ENCODE measurements at regions not wholly inside any gene's neighbourhood (a gene's known extent, or its start where the extent isn't known, plus 50 kb on each side); places are given as distances from the start of the nearest gene placed in this dataset.
"Not testable (repeated sequence)": the region's sequence is repeated elsewhere in the genome, so short reads cannot be mapped to it uniquely, and the experiment has no call there.

DNA sequence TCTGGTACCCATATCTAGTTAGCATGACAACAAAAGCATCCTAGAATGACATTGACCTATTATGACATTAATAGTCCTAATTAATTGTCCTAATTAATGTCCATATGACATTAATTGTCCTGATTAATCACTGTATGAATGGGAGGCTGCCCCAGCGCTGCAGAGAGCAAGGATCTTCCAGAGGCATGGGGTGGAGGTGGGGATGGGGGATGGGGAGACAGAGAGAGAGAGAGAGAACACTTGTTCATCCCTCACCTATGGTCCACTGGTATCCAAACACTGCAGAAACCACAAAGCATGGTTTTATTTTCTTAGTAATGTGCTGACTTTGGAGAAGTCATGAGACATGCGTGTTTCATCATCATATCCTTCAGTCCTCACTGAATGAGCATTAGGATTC is 235.1 kb downstream of the FNDC1 start:
- no peak for DNase-seq (ENCODE audit: low read depth, low spot score)
- Histone ChIP-seq H3K9me3 (ENCODE audit: insufficient read depth, low read length) (peaks cover 4% of the 10 kb centered on the region; the same call in 1 of the 2 replicates), H3K4me3 (ENCODE audit: insufficient read length, low read depth) (no peak overlapping the region), H3K36me3 (ENCODE audit: insufficient read depth, insufficient read length, low read length) (no peaks in the 10 kb centered on the region), H3K4me1 (ENCODE audit: insufficient read depth, insufficient read length) (no peaks in the 10 kb centered on the region), H3K9ac (ENCODE audit: insufficient read length, low read depth) (no peak overlapping the region), H3K27me3 (ENCODE audit: insufficient read depth, insufficient read length) (no peaks in the 10 kb centered on the region)
- TF ChIP-seq SUZ12 (IDR thresholded peaks at IDR 0.05; ENCODE audit: extremely low read depth, insufficient read depth, insufficient read length) (no peak), ZNF274 (IDR thresholded peaks at IDR 0.05; ENCODE audit: low read depth, low read length) (no peak), YY1 (IDR thresholded peaks at IDR 0.05; ENCODE audit: insufficient read depth, insufficient read length) (no peak)

DNA sequence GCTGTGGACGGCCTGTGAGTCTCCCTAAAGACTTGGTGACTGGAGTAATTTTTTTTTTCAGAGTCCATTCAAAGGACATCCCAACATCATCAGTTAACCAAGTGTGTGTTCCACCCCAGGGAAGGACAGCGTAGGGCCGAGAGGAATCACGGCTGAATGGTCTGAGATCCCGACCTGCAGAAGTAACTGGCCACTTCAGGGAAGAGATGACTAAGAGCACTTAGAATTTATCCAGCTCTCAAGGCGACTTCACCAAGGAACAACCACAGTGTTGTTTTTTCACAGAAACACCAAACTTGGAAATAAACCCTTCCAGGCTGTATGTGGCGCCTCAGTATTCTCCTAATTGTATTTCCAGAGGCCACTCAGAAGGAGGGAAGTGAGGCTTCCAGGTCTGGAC is 231.6 kb downstream of the FNDC1 start:
- H3K27me3 ChIP-seq (ENCODE audit: insufficient read depth, insufficient read length), result no peaks in the 10 kb centered on the region
- DNase-seq (ENCODE audit: low read depth, low spot score), result no peak
- no peak overlapping the region for H3K4me3 ChIP-seq (ENCODE audit: insufficient read length, low read depth)
- TF ChIP-seq YY1 (IDR thresholded peaks at IDR 0.05; ENCODE audit: insufficient read depth, insufficient read length), result no peak
- no peak for TF ChIP-seq SUZ12 (IDR thresholded peaks at IDR 0.05; ENCODE audit: extremely low read depth, insufficient read depth, insufficient read length)
- TF ChIP-seq ZNF274 (IDR thresholded peaks at IDR 0.05; ENCODE audit: low read depth, low read length), result no peak
- H3K9ac ChIP-seq (ENCODE audit: insufficient read length, low read depth), result no peak overlapping the region
- no peaks in the 10 kb centered on the region for H3K36me3 ChIP-seq (ENCODE audit: insufficient read depth, insufficient read length, low read length)
- H3K9me3 ChIP-seq (ENCODE audit: insufficient read depth, low read length), result no peaks in the 10 kb centered on the region; the same call in 1 of the 2 replicates
- H3K4me1 ChIP-seq (ENCODE audit: insufficient read depth, insufficient read length), result no peaks in the 10 kb centered on the region

DNA sequence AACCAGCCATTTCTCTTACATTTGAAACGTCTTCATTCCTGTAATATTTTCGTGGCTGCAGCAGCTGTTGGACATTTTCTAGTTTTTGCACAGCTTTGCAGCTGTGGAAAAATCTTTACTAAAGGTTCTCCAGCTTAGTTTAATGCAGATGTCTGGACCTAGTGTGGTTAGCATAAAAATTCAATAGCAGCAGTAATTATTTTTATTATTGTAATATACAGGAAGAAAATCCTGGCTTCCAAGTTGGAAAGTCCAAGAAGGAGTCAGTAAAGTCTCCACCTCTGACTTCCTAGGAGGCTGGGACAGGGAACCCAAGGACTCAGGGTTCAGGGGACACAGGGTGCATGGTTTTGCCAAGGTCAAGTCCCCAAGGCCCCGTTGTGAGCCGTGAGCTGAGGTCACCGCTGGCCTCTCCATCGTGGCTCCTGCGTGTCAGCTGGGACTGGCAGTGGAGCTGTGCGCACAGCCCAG is 230.6 kb downstream of the FNDC1 start:
- Histone ChIP-seq H3K27me3 (ENCODE audit: insufficient read depth, insufficient read length) (no peaks in the 10 kb centered on the region), H3K9me3 (ENCODE audit: insufficient read depth, low read length) (no peaks in the 10 kb centered on the region; the same call in 1 of the 2 replicates), H3K4me3 (ENCODE audit: insufficient read length, low read depth) (no peak overlapping the region), H3K4me1 (ENCODE audit: insufficient read depth, insufficient read length) (no peaks in the 10 kb centered on the region), H3K36me3 (ENCODE audit: insufficient read depth, insufficient read length, low read length) (no peaks in the 10 kb centered on the region), H3K9ac (ENCODE audit: insufficient read length, low read depth) (no peak overlapping the region)
- no peak for TF ChIP-seq ZNF274 (IDR thresholded peaks at IDR 0.05; ENCODE audit: low read depth, low read length)
- DNase-seq (ENCODE audit: low read depth, low spot score), result no peak

DNA sequence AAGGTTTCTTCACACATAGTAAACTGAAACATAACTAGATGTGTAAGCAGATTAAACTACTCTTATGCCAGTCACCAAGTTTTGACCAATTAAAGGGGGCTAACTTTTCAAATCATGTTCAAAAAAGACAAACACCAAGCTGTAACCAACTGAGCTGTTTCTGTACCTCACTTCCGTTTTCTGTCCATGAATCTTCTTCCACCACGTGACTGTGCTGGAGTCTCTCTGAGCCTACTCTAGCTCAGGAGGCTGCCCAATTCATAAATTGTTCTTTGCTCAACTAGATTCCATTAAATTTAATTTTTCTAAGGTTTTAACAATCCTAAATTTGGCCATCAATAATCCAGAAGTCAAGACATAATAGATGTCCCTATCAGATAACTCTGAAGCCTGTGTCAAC is 229.4 kb downstream of the FNDC1 start:
- no peak overlapping the region for H3K4me3 ChIP-seq (ENCODE audit: insufficient read length, low read depth)
- H3K9me3 ChIP-seq (ENCODE audit: insufficient read depth, low read length), result no peaks in the 10 kb centered on the region; the same call in 1 of the 2 replicates
- H3K9ac ChIP-seq (ENCODE audit: insufficient read length, low read depth), result no peak overlapping the region
- H3K36me3 ChIP-seq (ENCODE audit: insufficient read depth, insufficient read length, low read length), result no peaks in the 10 kb centered on the region
- DNase-seq (ENCODE audit: low read depth, low spot score), result no peak
- no peaks in the 10 kb centered on the region for H3K4me1 ChIP-seq (ENCODE audit: insufficient read depth, insufficient read length)
- no peaks in the 10 kb centered on the region for H3K27me3 ChIP-seq (ENCODE audit: insufficient read depth, insufficient read length)
- TF ChIP-seq YY1 (IDR thresholded peaks at IDR 0.05; ENCODE audit: insufficient read depth, insufficient read length) (no peak), SUZ12 (IDR thresholded peaks at IDR 0.05; ENCODE audit: extremely low read depth, insufficient read depth, insufficient read length) (no peak), ZNF274 (IDR thresholded peaks at IDR 0.05; ENCODE audit: low read depth, low read length) (no peak)

DNA sequence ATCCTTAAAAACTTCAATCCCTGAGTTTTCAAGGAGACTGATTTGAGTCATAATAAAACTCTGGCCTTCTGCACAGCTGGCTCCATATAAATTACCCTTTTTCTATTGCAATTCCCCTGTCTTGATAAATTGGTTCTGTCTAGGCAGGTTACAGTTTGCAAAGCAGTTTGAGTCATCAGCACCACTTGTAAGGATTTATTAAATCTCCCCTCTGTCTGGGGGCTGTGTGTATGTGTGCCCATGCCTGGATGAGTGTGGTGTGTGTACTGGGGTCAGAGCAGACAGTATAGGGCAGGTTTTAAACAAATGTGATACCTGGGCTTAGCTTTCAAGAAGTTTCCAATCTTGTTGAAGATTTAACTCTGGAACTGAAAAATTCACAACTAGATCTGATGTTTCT is 228.6 kb downstream of the FNDC1 start:
- H3K4me1 ChIP-seq (ENCODE audit: insufficient read depth, insufficient read length), result no peaks in the 10 kb centered on the region
- no peak for DNase-seq (ENCODE audit: low read depth, low spot score)
- H3K36me3 ChIP-seq (ENCODE audit: insufficient read depth, insufficient read length, low read length), result no peaks in the 10 kb centered on the region
- no peaks in the 10 kb centered on the region for H3K27me3 ChIP-seq (ENCODE audit: insufficient read depth, insufficient read length)
- H3K4me3 ChIP-seq (ENCODE audit: insufficient read length, low read depth), result no peak overlapping the region
- no peak overlapping the region for H3K9ac ChIP-seq (ENCODE audit: insufficient read length, low read depth)
- TF ChIP-seq YY1 (IDR thresholded peaks at IDR 0.05; ENCODE audit: insufficient read depth, insufficient read length) (no peak), ZNF274 (IDR thresholded peaks at IDR 0.05; ENCODE audit: low read depth, low read length) (no peak), SUZ12 (IDR thresholded peaks at IDR 0.05; ENCODE audit: extremely low read depth, insufficient read depth, insufficient read length) (no peak)
- peaks cover 6% of the 10 kb centered on the region; the same call in 1 of the 2 replicates for H3K9me3 ChIP-seq (ENCODE audit: insufficient read depth, low read length)

DNA sequence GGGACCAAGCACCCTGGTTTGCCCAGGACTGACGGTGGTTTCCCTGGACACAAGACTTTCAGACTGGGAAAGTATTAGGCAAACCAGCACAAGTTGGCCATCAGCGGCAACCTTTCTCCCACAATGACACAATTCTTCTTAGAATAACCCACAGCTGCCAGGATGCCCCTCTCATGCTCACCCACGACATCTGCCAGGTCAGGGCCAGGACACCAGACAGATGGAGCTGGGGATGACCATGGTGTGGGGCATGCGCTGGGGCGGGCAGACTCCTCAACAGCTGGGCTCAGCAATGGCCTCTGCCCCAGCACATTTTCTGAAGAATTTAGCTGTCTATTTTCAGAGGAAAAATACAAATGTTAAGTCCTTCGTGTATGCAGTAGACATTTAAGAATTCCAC is 226.4 kb downstream of the FNDC1 start:
- H3K4me1 ChIP-seq (ENCODE audit: insufficient read depth, insufficient read length), result no peaks in the 10 kb centered on the region
- DNase-seq (ENCODE audit: low read depth, low spot score), result no peak
- H3K36me3 ChIP-seq (ENCODE audit: insufficient read depth, insufficient read length, low read length), result no peaks in the 10 kb centered on the region
- no peak overlapping the region for H3K9ac ChIP-seq (ENCODE audit: insufficient read length, low read depth)
- no peak overlapping the region for H3K4me3 ChIP-seq (ENCODE audit: insufficient read length, low read depth)
- no peaks in the 10 kb centered on the region for H3K27me3 ChIP-seq (ENCODE audit: insufficient read depth, insufficient read length)
- peaks cover 8% of the 10 kb centered on the region; the same call in 1 of the 2 replicates for H3K9me3 ChIP-seq (ENCODE audit: insufficient read depth, low read length)
- TF ChIP-seq SUZ12 (IDR thresholded peaks at IDR 0.05; ENCODE audit: extremely low read depth, insufficient read depth, insufficient read length), result no peak
- TF ChIP-seq ZNF274 (IDR thresholded peaks at IDR 0.05; ENCODE audit: low read depth, low read length), result no peak
- no peak for TF ChIP-seq YY1 (IDR thresholded peaks at IDR 0.05; ENCODE audit: insufficient read depth, insufficient read length)

DNA sequence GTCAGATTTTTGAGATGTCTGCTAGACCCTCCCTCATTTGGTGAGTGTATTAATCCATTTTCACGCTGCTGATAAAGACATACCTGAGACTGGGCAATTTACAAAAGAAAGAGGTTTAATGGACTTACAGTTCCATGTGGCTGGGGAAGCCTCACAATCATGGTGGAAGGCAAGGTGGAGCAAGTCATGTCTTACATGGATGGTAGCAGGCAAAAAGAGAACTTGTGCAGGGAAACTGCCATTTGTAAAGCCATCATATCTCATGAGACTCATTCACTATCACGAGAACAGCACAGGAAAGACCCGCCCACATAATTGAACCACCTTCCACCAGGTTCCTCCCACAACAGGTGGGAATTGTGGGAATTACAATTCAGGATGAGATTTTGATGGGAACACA is 223.5 kb downstream of the FNDC1 start:
- H3K9me3 ChIP-seq (ENCODE audit: insufficient read depth, low read length); H3K4me1 ChIP-seq (ENCODE audit: insufficient read depth, insufficient read length); H3K9ac ChIP-seq (ENCODE audit: insufficient read length, low read depth); H3K27me3 ChIP-seq (ENCODE audit: insufficient read depth, insufficient read length); H3K4me3 ChIP-seq (ENCODE audit: insufficient read length, low read depth); DNase-seq (ENCODE audit: low read depth, low spot score); H3K36me3 ChIP-seq (ENCODE audit: insufficient read depth, insufficient read length, low read length): not testable (repeated sequence)

DNA sequence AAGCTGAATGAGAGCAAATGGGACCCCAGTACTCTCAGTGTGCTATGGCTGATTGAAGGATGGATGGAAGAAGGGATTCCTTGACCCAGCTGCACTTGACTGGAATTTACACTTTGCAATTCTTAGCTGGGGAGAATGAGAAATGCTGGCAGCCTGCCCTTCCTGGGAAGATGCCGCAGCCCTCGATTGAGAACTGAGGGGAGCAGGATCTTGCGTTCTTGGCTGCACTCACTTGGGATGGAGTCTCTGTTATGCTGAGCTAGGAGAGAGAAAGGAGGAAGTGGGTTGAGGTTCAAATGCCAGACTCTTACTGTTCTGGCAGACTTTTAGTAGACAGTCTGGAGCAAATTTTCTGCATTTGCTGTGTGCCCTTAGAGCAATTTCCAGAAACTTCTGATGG is 221.2 kb downstream of the FNDC1 start:
- Histone ChIP-seq H3K9ac (ENCODE audit: insufficient read length, low read depth) (no peak overlapping the region), H3K4me1 (ENCODE audit: insufficient read depth, insufficient read length) (no peaks in the 10 kb centered on the region), H3K9me3 (ENCODE audit: insufficient read depth, low read length) (peaks cover 8% of the 10 kb centered on the region; the same call in 1 of the 2 replicates)

More for the DNA sequence above, 221.2 kb downstream of the FNDC1 start:
- Histone ChIP-seq H3K36me3 (ENCODE audit: insufficient read depth, insufficient read length, low read length) (no peaks in the 10 kb centered on the region), H3K27me3 (ENCODE audit: insufficient read depth, insufficient read length) (no peaks in the 10 kb centered on the region), H3K4me3 (ENCODE audit: insufficient read length, low read depth) (no peak overlapping the region)
- TF ChIP-seq YY1 (IDR thresholded peaks at IDR 0.05; ENCODE audit: insufficient read depth, insufficient read length) (no peak), SUZ12 (IDR thresholded peaks at IDR 0.05; ENCODE audit: extremely low read depth, insufficient read depth, insufficient read length) (no peak), ZNF274 (IDR thresholded peaks at IDR 0.05; ENCODE audit: low read depth, low read length) (no peak)
- DNase-seq (ENCODE audit: low read depth, low spot score), result no peak

All from NT2/D1 (cell line).